Globus pallidus (tissue), 1 donor: ENCODE measurements at regions not wholly inside any gene's neighbourhood (a gene's known extent, or its start where the extent isn't known, plus 50 kb on each side); places are given as distances from the start of the nearest gene placed in this dataset.
"Not testable (repeated sequence)": the region's sequence is repeated elsewhere in the genome, so short reads cannot be mapped to it uniquely, and the experiment has no call there.

Source experiments
- DNase-seq: peaks from one replicate; pipeline ENCODE4 v3.0.0-alpha.2; 2015; ENCODE audit warnings: low spot score

DNA sequence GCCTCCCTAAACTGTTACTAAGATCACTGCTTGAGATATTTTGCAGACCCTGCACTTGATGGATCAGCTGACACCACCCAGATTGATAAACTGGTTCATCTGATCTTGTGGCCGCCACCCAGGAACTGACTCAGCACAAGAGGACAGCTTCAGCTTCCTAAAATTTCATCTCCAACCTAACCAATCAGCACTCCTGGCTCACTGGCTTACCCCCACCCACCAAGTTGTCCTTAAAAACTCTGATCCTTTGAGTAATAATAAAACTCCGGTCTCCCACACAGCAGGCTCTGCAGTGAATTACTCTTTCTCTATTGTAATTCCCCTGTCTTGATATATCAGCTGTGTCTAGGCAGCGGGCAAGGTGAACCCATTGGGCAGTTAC, 174.8 kb downstream of the UTP18 start:
- no peak for DNase-seq

DNA sequence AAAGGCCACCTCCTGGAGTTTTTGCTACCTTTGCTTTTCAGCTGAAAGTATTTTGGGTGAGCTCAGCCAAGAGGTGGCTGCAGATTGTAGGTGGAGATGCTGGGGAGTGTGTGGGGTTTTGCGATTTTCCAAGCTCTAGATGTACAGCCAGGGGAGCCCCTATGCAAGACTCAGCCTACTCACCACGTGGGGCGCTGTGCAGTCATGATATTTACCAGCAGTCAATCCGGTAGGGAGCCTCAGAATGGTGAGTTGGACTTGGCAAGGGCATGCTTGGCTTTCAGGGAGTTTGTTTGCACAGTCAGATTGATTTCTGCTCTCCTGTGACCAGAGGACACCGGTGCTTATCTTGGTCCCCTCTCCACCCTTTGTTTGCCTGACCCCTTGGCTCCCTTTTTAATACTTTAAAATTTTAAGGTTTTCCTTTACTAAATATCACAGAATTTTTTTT, 175.3 kb downstream of the UTP18 start:
- peak; percentile 45 for DNase-seq

DNA sequence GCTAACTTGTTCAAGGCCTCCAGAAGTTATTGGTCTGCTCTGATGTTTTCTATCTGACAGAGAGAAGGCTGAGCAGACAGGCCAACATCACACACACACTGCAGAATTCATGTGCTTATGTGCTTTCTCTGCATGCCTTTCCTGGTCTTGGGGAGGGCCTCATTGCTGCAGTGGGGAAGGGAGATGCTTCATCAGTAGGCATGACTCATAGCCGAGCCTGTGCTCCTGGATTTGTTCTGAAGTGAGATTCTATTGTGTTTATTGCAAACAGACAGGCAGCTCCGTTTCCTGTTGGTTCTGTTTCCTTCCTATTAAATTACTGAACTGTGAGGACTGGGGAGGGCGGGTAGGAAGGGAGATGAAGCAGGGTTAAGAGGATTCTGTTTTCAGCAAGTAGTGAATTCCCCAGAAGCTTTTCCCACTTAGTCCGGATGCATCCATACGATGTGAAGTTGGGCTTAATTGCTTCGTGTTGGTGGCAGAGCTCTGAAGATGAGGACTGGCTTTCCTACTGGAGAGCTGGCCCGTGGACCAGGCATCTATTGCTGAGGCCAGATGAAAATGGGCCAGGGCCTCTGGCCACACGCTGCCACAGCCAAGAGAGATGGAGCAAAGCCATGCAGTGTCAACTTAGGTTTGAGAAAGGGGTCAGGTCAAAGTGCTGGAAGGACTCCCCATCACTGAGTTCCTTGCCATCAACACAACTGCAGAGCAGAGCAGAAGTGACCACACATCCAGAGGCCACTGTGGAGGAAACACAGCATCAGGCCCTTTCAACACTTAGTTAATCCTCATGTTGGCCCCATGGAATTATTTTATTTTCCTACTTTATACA, 179.3 kb downstream of the UTP18 start:
- DNase-seq: no peak

DNA sequence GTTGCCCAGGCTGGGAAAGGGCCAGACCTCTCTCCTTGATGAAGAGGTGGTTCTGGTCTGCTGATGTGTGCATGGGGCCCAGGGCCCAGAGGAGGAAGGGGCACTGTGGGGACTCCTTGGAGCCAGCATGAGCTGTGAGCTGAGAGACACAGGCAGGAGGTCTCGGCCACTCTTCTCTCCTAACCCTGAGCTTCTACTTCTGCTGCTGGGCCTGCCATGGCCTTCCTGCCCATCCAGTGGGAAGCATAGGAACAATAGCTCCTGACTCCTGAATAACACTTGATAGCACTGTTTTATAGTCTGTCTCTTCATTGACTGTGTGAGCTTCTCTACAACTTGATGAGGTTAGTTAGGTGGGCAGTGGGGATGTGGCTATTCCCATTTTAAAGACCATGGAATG, 181.1 kb downstream of the UTP18 start:
- DNase-seq: no peak

DNA sequence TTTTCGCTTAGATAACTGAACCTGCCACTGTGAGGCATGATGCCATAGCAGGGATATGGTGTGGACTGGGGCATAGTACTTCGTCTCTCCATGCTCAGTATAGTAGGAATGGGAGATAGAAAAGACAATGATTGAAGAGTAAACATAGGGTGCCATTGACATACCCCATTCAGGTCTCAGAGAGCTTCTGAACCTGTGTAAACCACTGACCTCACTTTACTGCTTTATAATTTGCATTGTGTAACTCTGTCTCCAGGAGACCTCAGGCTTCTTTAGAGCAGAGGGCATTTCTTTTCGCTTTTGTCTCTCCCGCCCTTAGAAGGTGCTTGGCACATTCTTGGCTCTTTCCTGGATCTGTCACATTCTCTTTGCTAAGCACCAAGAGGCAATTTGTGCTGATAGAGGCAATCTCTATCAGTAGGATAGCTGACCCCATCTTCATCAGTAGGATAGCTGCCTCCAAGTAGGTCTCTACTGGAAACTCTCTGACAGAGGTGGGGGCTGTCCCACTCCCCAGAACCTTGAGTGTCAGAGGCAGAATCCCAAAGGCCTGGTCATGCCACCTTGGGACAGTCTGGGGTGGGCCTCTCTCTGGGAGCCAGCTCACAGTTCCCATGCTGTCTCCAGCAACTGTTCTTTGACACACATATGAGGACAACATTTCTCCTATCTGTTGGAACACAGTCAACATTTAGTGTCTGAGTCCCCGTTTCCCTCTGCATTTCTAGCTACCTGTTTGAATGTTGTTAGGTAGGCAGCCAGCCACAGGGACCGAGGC, 181.9 kb downstream of the UTP18 start:
- no peak for DNase-seq

DNA sequence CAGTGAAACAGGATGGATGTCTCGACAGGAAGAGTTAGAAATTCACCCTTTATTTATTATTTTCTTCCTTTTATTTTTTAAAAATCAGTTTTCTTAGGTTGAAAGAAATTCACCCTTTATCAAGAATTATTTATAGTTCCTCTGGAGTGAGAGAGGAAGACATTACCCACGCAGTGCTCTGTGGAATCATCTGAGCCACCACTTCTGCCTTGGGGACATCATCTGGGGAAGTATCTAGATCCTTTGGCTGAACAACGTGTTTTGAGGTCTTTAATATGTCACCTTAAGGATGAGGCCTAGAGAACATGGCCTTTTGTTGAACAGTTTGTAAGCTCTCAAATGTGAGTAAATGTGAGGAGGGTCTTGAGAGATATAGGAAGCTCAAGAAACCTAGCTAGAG, 183.3 kb downstream of the UTP18 start:
- DNase-seq: no peak

DNA sequence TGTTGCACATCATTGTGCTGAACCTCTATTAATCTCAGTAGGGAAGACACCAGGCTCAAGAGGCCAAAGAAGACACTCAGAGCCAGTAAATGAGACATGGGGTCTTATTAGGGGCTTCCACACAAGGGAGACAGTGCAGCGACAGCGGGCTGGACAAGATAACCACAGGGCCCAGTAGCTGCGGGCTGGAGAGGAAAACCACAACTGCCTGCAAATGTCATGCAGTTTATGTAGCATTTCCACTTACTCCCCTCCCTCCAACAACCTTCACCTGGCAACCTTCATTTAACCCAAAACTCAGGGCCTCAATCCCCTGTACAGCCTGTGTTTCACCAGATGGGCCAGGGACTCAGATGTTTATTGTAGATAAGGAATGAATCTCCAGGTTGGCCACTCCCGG, 185.6 kb downstream of the UTP18 start:
- DNase-seq: no peak

DNA sequence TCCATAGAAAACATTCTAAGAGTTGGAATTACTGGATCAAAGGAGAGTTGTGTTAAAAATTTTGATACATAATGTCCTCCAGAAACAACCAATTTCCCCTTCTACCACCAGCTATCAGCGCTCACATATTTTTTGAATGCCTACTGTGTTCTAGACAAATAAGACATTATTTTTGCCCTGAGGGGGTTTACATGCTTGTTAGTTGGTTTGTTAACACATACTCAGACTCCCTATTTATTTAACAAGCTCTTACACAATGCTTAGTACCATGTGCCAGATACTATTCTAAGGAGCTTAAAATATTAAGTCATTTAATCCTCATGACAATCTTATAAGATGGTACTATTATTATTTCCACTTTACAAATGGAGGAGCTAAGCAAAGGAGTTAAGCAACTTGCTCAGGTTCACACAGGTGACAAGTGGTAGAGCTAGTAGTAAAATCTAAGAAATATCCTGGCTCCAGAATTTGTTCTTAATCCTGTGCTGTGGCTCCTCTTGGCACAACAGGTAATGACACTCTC, 194.2 kb downstream of the UTP18 start:
- no peak for DNase-seq

DNA sequence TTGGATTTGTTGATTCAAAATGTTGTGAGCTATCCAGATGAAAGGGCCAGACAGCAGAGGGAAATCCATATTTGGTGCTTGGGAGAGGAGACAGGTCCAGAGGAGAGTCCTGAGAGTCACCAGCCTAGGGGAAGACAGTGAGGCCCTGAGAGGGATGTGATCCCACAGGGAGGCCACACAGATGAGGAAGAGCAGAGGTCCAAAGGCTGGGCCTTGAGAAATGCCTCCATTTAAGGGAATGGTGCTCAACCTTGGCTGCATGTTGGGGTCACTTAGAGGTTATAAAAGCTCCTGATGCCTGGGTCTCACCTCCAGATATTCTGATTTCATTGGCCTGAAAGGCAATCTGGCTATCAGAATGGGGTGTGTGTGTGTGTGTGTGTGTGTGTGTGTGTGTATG, 194.9 kb downstream of the UTP18 start:
- no peak for DNase-seq

DNA sequence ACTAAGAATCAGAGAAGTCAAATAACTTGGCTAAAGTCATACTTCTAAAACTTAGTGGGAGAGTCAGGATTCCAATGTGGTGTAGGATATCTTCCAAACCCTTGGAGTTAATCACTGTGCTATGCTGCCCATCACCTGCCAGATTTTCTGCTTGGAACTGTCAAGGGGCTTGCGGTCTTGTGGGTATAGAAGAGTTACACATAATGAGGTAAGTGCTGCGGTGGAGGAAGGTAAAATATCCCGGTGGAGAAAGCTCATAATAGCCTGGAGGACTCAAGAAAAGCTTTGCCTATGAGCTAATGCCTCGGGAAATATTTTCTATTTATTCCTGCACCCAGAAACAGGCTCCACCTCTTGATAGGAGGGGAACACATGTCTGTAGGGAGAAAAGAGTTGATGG, 195.6 kb downstream of the UTP18 start:
- no peak for DNase-seq

DNA sequence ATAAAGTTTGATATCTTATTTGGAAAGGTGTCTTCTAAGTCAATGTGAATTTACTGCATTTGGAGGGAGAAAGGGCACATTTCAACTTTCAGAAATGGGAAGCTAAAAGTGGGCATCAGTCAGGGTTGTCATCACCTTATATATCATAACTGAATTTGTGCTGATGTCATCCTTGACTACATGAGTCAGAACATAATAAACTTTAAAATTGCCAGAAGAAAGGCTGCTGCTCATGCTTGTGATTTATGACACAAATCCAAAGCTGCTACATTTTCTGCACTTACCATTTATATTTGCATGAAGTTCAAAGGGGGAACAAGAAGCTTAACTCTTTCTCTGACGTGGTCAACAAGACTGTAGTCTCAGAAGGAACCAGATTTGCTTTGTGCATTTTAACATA, 196.6 kb downstream of the UTP18 start:
- DNase-seq: no peak

DNA sequence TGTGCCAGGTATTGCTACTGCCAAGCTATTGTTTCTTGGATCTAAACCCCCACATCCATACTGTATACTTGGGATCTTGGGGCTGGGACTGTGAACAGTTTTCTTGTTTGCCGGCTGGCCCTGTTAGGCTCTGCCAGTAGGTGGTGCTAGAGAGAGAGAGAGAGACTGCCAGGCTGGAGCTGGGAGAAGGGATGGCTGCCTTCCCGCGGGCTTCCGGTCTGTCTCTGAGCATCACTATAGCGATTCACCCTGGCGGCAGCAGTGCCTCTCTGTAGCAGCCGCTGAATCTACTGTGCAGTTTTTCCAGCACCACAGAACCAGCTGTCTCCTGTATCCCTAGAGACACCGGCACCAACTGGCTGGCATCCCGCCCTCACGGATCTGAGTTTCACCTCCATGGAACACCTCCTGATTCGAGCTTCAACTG, 201.2 kb downstream of the UTP18 start:
- DNase-seq: peak; percentile 64

DNA sequence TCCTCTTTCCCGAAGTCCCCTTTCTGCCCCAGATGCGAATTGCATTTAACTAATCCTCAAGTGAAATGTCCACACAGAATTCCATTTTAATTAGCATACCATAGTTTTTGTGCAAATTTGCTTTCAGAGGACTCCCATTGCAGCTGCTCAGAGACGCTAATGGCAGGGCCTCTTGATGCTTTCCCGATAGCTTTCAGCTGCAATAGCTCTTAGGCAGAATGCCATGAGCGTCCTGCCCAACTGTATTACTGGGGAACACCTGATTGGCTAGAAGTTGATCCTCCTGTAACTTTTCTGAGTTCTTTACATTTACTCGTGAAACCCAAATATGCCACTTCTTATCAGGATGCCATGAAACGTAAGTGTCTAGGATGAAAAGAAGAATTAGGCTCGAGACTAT, 203.0 kb downstream of the UTP18 start:
- DNase-seq: no peak

DNA sequence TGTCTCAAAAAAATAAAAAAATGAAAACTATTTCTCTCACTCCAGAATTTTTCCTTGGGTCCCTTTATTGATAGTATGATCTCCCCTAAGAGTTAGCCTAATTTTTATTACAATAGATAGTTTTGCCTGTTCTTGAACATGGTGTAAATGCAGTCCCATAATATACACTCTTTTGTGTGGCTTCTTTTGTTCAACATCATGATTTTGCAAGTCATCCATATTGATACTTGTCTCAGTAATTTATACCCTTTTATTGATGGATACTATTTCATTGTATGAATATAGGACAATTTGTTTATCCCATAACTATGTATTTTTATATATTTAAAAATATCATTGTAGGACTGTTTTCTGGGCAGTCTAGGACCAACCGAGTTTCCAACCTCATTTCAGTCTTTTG, 207.0 kb downstream of the UTP18 start:
- DNase-seq: no peak

DNA sequence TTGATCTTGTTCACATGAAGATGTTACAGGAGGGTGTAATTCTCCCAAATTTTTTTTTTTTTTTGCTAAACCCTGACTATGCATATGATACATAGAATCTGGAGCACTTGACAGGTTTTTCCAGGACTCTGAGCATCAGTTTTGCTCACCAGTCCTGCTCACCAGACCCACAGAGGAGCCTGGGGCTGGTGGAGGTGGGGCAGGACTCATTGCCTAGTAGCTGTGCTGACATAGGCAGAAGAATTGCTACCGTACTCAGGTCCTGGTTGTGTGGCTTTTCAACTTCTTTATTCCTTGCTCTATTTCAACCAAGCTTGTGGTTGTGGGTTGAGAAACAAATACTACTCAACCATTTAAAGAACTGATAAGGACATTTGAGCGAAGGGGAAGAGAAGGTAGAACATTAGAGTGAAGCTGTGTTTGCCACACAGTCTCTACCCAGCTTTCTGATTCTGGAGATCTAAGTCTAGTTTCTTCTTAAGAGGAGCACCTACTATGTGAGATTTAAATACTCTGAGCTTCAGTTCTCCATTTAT, 212.4 kb downstream of the UTP18 start:
- DNase-seq: no peak

DNA sequence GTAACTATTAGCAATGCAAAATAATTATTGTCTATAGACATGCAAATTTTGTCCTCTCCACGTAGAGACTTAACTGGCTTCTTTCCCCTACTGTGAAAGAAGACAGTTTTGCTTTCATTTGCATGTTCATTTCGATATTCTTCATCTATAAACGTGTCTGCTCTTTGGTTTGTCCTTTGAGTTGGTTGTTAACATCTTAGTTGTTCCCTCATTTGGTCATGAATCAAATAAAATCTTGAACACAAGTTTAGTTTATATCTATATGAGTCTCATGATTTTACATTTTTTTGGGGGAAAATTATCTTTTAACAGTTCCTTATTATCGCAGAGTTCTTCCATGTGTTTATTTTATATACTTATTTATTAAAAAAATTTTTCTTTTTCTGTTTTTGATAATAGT, 214.4 kb downstream of the UTP18 start:
- no peak for DNase-seq

DNA sequence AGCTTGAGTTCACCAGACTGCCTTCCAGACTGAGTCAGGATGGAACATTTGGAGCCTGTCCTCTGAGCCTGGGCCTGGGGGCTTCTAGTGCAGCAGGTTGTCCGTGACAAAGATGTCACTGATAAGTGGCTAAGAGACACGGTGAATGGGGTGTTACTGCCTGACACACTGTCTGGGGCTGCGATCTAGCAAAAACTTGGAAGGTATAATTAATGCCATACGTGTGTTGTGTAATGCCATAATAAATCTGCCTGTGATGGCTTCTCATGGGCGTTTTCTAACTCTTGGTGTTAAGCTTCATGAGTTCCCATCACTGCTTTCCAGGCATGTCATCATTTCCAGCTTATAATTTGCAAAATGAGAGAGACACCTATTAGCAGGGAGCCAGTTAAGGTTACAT, 215.4 kb downstream of the UTP18 start:
- no peak for DNase-seq

DNA sequence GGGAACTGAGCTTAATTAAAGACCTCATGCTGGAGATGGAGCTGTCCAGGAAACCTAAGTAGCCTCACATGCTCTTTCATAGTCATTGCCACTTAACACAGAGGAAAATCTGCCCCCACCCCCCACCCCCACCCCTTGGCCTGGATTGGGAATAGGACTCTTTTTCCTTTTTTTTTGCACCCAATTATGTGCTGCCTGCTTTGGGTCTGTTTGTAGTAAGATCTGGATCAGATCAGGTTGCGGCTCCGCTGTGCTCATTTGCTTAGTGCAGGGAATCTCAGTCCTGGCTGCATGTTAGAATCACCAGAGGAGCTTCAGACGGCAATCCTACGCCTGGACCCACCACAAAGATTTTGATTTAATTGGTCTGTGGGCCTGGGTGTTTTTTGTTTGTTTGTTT, 219.0 kb downstream of the UTP18 start:
- DNase-seq: no peak

DNA sequence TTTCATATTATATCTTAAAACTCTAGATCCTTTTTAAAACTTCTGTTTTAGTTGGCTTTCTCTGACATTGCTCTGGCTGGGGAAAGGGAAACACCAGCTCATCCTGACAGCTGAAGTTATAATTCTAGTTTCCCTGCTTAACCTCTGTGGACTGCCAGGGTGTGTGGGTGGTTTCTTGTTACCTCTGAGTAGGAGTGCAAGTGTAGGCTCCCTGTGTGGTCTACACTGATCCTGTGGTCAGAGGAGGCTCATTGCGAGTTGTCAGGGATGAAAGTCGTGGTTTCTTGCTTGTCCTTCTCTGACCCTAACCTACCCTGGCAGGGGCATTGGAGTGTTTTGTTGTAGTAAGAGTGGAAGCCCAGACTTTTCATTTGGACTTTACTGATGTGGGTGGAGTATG, 221.0 kb downstream of the UTP18 start:
- DNase-seq: no peak

DNA sequence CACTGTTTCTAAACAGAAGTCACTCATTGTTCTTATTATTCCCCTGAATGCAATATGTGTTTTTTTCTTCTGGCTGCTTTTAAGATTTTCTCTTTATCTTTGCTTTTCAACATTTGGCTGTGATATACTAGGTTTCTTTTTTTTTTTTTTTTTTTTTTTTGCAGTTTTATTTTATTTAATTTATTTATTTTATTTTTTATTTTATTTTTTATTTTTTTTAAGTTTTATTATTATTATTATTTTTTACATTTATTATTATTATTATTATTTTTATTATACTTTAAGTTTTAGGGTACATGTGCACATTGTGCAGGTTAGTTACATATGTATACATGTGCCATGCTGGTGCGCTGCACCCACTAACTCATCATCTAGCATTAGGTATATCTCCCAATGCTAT, 221.9 kb downstream of the UTP18 start:
- DNase-seq: not testable (repeated sequence)

DNA sequence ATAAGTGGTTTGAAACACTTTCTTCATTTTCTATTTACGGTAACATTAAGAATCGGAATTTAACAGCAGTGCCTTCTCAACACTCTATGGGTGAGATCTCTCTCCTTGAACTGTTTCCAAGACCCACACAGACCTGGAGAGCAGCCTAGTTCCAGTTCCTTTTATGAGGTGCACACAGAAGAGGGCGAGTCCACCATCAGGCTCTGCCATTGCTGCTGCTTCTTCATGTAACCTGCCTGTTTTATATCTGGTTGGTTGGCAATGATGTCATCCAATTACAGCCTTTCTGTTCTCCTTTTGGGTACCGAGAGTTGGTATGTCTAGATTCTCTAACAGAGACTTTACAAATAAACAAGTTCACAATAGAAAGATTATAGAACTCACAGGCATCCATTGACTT, 225.7 kb downstream of the UTP18 start:
- DNase-seq: peak; percentile 39

DNA sequence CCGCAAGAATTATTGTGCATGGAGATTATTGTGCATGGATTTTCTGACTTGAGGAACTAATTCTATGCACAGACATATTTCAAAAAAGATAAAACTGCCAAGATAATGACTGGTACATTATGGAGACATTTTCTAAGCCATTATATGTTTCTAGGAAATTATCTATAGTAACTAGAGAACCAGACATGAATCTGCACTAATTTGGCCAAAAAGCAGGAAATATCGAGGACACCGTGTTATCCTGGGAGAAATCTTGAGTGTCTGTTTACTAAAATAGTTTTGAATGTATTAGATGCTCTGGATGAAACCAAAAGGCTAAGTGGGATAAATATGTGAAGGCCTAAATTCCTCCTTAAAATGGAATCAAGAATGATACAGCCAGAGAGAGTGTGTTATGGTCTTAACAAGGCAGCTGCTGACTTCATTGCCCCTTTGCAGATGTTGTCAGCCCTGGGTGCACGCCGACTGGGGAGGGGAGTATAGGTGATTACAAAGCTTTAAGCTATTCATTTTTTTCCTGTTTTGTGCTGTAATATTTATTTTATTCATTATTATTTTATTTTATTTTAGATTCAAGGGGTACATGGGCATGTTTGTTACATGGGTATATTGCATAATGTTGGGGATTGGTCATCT, 226.7 kb downstream of the UTP18 start:
- DNase-seq: no peak
